Activated CD4-positive, CD25-positive, alpha-beta regulatory T cell treated with anti-CD3 and anti-CD28 coated beads, Interleukin-2, amount 50 U/mL, for 72 hours (primary cell): ENCODE measurements at regions not wholly inside any gene's neighbourhood (a gene's known extent, or its start where the extent isn't known, plus 50 kb on each side); places are given as distances from the start of the nearest gene placed in this dataset.

Source experiments
- DNase-seq: peaks from one replicate; pipeline ENCODE4 v3.0.0; 2021

DNA sequence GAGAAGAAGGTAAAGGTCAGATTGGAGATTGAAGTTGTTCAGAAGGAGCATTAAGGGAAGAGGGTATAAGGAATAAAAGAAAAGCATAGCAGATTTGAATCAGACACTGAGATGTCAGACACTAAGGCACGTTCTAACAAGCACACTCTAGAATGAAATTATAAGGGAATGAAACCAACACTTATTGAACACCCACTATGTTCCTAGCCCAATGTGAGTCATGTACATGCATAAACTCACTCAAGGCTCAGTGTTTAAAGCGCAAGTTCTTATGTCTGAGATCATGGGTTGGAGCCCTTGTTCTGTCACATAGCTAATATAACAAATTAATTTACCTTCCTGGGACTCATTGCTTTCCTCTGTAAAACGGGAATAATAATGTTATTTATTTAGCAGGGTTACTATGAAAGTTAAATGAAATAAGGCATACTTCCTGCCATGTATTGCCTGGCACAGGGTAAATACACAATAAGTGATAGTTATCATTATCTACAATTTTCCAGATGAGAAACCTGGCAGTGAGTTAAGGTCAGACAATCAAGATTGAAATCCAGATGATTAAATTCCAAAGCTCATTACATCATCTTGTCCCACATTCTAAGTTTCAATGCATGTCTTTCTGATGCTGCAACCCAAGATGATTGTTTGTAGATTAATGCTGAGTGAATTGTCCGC, 68.3 kb upstream of the DACH1 start:
- DNase-seq, result no peak

DNA sequence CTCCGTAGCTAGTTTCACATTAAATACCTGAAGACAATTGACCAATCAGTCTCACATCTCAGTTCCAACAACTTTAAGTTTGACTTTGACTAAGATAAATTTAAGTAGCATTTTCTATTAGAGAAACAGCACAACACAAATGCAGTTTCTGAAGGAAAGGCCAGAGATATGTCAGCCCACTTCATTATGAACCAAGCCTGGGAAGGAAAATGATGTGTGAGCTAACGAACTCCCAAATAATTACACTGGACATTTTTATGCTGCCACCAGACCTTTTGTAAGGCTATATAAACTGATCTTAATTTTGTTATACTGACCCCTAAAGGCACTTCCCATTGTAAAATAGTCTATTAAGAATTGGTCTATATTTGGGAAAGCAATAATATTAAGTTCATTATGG, 57.9 kb upstream of the DACH1 start:
- DNase-seq, result no peak

DNA sequence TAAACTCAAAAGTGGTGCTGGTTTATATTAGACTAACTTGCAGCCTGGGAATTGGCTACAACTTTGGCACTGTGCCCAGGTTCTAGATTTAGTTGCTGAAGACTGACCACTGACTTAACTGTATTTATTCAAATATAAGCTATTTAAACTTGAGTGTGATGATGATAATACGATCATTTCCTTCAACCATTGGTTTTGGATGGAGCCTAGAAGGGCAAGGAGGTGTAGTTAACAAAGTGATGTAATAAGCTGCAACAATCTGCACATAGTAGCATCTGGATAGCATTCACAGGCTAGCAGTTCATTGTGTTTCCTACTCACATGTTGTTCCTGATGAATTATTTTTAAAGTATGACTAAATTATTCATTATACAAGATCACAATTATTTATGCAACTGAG, 55.2 kb upstream of the DACH1 start:
- DNase-seq, result no peak
